GM23248 (cell line): ENCODE measurements at regions not wholly inside any gene's neighbourhood (a gene's known extent, or its start where the extent isn't known, plus 50 kb on each side); places are given as distances from the start of the nearest gene placed in this dataset.

ENCODE experiments used
- DNase-seq: peaks from one replicate; pipeline ENCODE4 v3.0.0-alpha.2; 2015
- H2AFZ ChIP-seq: fragments of 200-600 bp; sonication (generic); 2 replicates; pipeline ENCODE4 v1.6.1; 2016; ENCODE audit warnings: antibody characterized with exemption
- H3F3A ChIP-seq: fragments of 200-600 bp; sonication (generic); 2 replicates; pipeline ENCODE4 v1.6.1; 2016; ENCODE audit warnings: mild to moderate bottlenecking, antibody characterized with exemption, mixed run types; ENCODE audit not compliant: insufficient read depth
- H3K27ac ChIP-seq: fragments of 200-600 bp; sonication (generic); 2 replicates; pipeline ENCODE4 v1.5.1; 2016; ENCODE audit warnings: mild to moderate bottlenecking
- H3K27me3 ChIP-seq: fragments of 200-600 bp; sonication (generic); replicated peaks from 2 replicates; pipeline ENCODE4 v1.6.1; 2016; ENCODE audit warnings: mild to moderate bottlenecking; ENCODE audit not compliant: insufficient read depth
- H3K36me3 ChIP-seq: fragments of 200-600 bp; sonication (generic); 2 replicates; pipeline ENCODE4 v1.6.1; 2016; ENCODE audit warnings: low read depth, mild to moderate bottlenecking
- H3K4me1 ChIP-seq: fragments of 200-600 bp; sonication (generic); 2 replicates; pipeline ENCODE4 v1.6.1; 2016; ENCODE audit warnings: mild to moderate bottlenecking; ENCODE audit not compliant: insufficient read depth
- H3K4me2 ChIP-seq: fragments of 200-600 bp; sonication (generic); one replicate; pipeline ENCODE4 v1.6.1; 2016; ENCODE audit warnings: mild to moderate bottlenecking; ENCODE audit not compliant: unreplicated experiment
- H3K4me3 ChIP-seq: fragments of 200-600 bp; sonication (generic); 2 replicates; pipeline ENCODE4 v1.5.1; 2016; ENCODE audit warnings: mild to moderate bottlenecking
- H3K79me2 ChIP-seq: fragments of 200-600 bp; sonication (generic); 2 replicates; pipeline ENCODE4 v1.6.1; 2016; ENCODE audit warnings: mild to moderate bottlenecking; ENCODE audit not compliant: insufficient read depth
- H3K9ac ChIP-seq: fragments of 200-600 bp; sonication (generic); 2 replicates; pipeline ENCODE4 v1.6.1; 2016; ENCODE audit warnings: mild to moderate bottlenecking
- H3K9me2 ChIP-seq: fragments of 200-600 bp; sonication (generic); 2 replicates; pipeline ENCODE4 v1.6.1; 2016; ENCODE audit warnings: mixed run types, mild to moderate bottlenecking, moderate library complexity; ENCODE audit not compliant: insufficient read depth
- H3K9me3 ChIP-seq: fragments of 200-600 bp; sonication (generic); one replicate; pipeline ENCODE4 v1.6.1; 2017; ENCODE audit warnings: low read depth
- H4K20me1 ChIP-seq: fragments of 200-600 bp; sonication (generic); 2 replicates; pipeline ENCODE4 v1.6.0; 2016; ENCODE audit not compliant: insufficient read depth
- EZH2 ChIP-seq: fragments of 200-600 bp; sonication (generic); IDR thresholded peaks from 2 replicates; pipeline ENCODE4 v1.6.1; 2018; ENCODE audit warnings: antibody characterized with exemption, mild to moderate bottlenecking; ENCODE audit not compliant: insufficient read depth, poor library complexity, severe bottlenecking
- EZH2phosphoT487 ChIP-seq: fragments of 200-600 bp; sonication (generic); IDR thresholded peaks from 2 replicates; pipeline ENCODE4 v1.6.1; 2018; ENCODE audit warnings: antibody characterized with exemption, moderate library complexity, mild to moderate bottlenecking, low read depth; ENCODE audit not compliant: insufficient read depth
- WGBS, 2 experiments: methylation state at CpG; one replicate each; pipeline ENCODE4 v1.1.6; 2015 to 2017; ENCODE audit warnings: low lambda C conversion rate in 2 of 2, low coverage in 1 of 2; ENCODE audit errors: missing lambda C conversion rate in 2 of 2; 5-methylcytosine and 5-hydroxymethylcytosine counted together
- in situ Hi-C: fragments of 300-500 bp; cut with MboI; formaldehyde crosslinking; loops from 2 replicates; pipeline ENCODE4 v1.15.0; 2020

DNA sequence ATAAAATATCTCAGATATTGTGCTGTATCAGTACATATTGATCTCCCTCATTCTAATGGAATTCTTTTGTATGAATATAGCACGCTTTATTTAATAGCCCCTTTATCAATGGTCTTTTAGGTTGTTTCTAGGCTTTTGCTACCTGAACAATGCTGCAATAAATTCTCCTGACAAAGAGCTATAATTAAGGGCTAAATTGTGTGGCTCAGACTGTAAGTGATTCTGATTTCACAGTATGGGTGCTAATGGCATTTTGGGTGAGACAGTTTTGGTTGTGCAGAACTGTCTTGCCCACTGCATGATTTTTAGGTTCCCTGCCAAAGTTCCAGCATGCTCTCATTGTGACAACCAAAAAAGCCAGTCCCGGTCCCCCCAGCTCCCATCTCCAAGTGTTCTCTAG is 363.2 kb downstream of the REEP3 start:
- Histone ChIP-seq H3K4me2 (no peak overlapping the region), H3K79me2 (no peaks in the 10 kb centered on the region), H4K20me1 (no peaks in the 10 kb centered on the region), H3K9me3 (no peaks in the 10 kb centered on the region), H2AFZ (no peak overlapping the region), H3K4me3 (no peak overlapping the region), H3K36me3 (no peaks in the 10 kb centered on the region), H3K9ac (no peak overlapping the region), H3K9me2 (no peaks in the 10 kb centered on the region), H3F3A (no peaks in the 10 kb centered on the region), H3K4me1 (no peaks in the 10 kb centered on the region), H3K27me3 (no peaks in the 10 kb centered on the region), H3K27ac (no peak overlapping the region)
- DNase-seq = no peak
- TF ChIP-seq EZH2 = no peak
- no peak for TF ChIP-seq EZH2phosphoT487
- WGBS, 2 experiments = 46 to 49% methylated on average over 2 of the region's 2 CpGs
- in situ Hi-C loops = no loop called here

DNA sequence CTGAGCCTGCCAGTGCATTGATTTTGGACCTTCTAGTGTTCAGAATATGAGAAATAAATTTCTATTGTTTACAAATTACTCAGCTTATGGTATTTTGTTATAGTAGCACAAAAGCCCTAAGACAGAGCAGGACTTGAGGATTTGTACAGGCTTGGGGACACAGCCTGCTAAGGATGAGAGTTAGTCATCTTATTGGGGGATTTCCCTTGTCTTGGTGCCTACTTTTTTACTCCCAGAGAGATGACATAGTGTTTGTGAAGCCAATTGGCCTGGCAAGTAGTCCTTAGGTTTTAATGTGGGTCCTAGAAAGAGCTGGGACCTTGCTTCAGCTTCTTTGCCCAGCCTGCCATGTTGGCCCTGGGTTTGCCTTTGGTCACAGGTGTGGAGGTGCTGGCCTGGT is 364.0 kb downstream of the REEP3 start:
- Histone ChIP-seq H3K27me3 (no peaks in the 10 kb centered on the region; the same call in 1 of the 2 replicates), H3K36me3 (no peaks in the 10 kb centered on the region), H3F3A (no peaks in the 10 kb centered on the region), H2AFZ (no peak overlapping the region), H3K4me3 (no peak overlapping the region), H3K27ac (no peak overlapping the region), H3K9me3 (no peaks in the 10 kb centered on the region), H4K20me1 (no peaks in the 10 kb centered on the region), H3K9ac (no peak overlapping the region), H3K4me1 (no peaks in the 10 kb centered on the region), H3K9me2 (no peaks in the 10 kb centered on the region), H3K79me2 (no peaks in the 10 kb centered on the region), H3K4me2 (no peak overlapping the region)
- TF ChIP-seq EZH2phosphoT487 = no peak
- no peak for TF ChIP-seq EZH2
- in situ Hi-C loops = no loop called here
- DNase-seq = no peak

DNA sequence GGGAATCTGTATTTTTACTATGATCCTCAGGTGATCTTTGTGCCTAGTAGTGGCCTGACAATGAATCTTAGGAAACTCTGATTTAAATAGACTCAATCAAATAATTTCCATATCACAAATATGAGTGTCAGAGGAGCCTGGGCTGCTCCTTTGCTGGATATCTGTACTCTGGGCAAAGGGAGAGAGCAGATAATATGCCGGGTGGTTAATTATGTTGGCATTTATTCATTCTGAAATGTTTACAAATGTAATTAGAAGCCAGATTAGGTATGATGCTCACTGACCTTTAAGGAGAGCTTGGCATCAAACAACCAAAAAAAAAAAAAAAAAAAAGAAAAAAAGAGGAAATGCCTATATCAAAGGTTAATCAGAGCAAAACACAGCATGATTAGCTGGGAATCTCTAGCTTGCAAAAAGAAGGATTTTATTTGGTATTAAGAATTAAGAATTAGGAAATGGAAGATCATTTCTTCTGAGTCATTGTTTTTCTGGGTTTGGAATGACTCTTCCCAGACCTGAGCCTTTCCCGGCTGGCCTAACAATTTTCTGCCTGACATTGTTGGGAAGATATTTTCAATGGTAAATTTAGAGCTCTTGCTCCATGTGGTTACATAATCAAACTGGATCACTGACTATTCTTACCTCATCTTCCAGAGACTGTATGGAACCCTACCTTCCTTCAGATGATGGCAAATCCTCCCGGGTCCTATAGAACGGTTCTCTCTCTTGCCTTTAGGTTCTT is 365.3 kb downstream of the REEP3 start:
- Histone ChIP-seq H3K79me2 (no peaks in the 10 kb centered on the region), H3K4me3 (no peak overlapping the region), H3K9ac (no peak overlapping the region), H3F3A (no peaks in the 10 kb centered on the region), H4K20me1 (no peaks in the 10 kb centered on the region), H3K9me2 (no peaks in the 10 kb centered on the region), H3K36me3 (no peaks in the 10 kb centered on the region), H3K4me1 (no peaks in the 10 kb centered on the region), H2AFZ (no peak overlapping the region), H3K27ac (no peak overlapping the region), H3K9me3 (no peaks in the 10 kb centered on the region), H3K4me2 (no peak overlapping the region), H3K27me3 (no peaks in the 10 kb centered on the region; the same call in 1 of the 2 replicates)
- DNase-seq = no peak
- in situ Hi-C loops = no loop called here
- WGBS, 2 experiments = 63 to 68% methylated on average over 4 of the region's 4 CpGs
- TF ChIP-seq EZH2phosphoT487 (no peak), EZH2 (no peak)

DNA sequence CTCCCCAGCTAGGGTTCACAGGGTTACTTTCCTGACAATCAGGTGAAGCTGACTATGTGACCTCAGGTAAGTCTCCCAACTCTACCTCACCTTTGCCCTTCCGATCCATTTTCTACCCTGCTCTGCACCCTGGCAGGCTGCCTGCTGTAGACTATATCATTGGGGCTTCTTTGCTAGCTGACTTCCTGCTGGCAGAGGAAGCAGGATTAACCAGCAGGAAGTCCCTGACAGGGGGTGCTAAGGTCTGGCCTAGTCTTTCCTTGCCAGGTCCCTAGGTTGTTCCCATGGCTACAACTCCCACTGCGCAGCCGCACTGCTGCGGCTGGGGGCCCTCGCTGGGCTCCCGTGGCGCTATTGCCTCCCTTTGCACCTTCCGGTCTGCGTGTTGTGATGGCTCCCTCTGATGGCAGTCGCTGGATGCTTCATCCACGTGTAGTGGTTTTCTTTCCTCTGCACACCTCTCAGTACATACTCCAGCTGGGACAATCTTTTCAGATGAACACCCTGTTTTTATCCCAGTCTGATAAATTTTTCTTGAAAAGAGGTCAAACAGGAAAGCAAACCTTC is 365.9 kb downstream of the REEP3 start:
- Histone ChIP-seq H3K79me2 (no peaks in the 10 kb centered on the region), H2AFZ (no peak overlapping the region), H3K9ac (no peak overlapping the region), H3K36me3 (no peaks in the 10 kb centered on the region), H3K27me3 (no peaks in the 10 kb centered on the region; the same call in 1 of the 2 replicates), H3K4me2 (no peak overlapping the region), H3F3A (no peaks in the 10 kb centered on the region), H4K20me1 (no peaks in the 10 kb centered on the region), H3K27ac (no peak overlapping the region), H3K9me2 (no peaks in the 10 kb centered on the region), H3K4me1 (no peaks in the 10 kb centered on the region), H3K4me3 (no peak overlapping the region), H3K9me3 (no peaks in the 10 kb centered on the region)
- 73 to 80% methylated on average over 11 of the region's 11 CpGs for WGBS, 2 experiments
- no peak for DNase-seq
- TF ChIP-seq EZH2phosphoT487 (no peak), EZH2 (no peak)
- in situ Hi-C loops = no loop called here
